H9 (cell line): ENCODE measurements at regions not wholly inside any gene's neighbourhood (a gene's known extent, or its start where the extent isn't known, plus 50 kb on each side); places are given as distances from the start of the nearest gene placed in this dataset.

ENCODE experiments used
- DNase-seq: peaks from one replicate; pipeline ENCODE4 v3.0.0-alpha.2; 2017
- H2AFZ ChIP-seq: one replicate; pipeline ENCODE4 v1.6.1; 2013; ENCODE audit warnings: mild to moderate bottlenecking, low read length, control low read depth, moderate library complexity
- H2AK5ac ChIP-seq: 2 replicates; pipeline ENCODE4 v1.6.1; 2013; ENCODE audit warnings: low read length, control low read depth, mixed read lengths; ENCODE audit not compliant: insufficient read length
- H2BK120ac ChIP-seq: one replicate; pipeline ENCODE4 v1.6.1; 2013; ENCODE audit warnings: low read depth, mild to moderate bottlenecking, low read length, control low read depth, inconsistent platforms; ENCODE audit not compliant: poor library complexity, severe bottlenecking
- H2BK12ac ChIP-seq: 2 replicates; pipeline ENCODE4 v1.6.1; 2013; ENCODE audit warnings: low read length, control low read depth, mixed read lengths, low read depth; ENCODE audit not compliant: insufficient read length
- H2BK15ac ChIP-seq: 2 replicates; pipeline ENCODE4 v1.6.1; 2013; ENCODE audit warnings: low read depth, low read length, control low read depth
- H2BK20ac ChIP-seq: one replicate; pipeline ENCODE4 v1.6.1; 2013; ENCODE audit warnings: low read depth, mild to moderate bottlenecking, low read length, control low read depth, inconsistent platforms; ENCODE audit not compliant: poor library complexity, severe bottlenecking
- H2BK5ac ChIP-seq: 2 replicates; pipeline ENCODE4 v1.6.1; 2013; ENCODE audit warnings: low read length, control low read depth, mixed read lengths; ENCODE audit not compliant: insufficient read length
- H3K14ac ChIP-seq: 2 replicates; pipeline ENCODE4 v1.6.1; 2013; ENCODE audit warnings: low read length, control low read depth; ENCODE audit not compliant: insufficient read depth
- H3K18ac ChIP-seq: 2 replicates; pipeline ENCODE4 v1.6.1; 2013; ENCODE audit warnings: low read depth, mild to moderate bottlenecking, mixed read lengths, low read length, control low read depth; ENCODE audit not compliant: insufficient read length
- H3K23ac ChIP-seq: 2 replicates; pipeline ENCODE4 v1.6.1; 2013; ENCODE audit warnings: low read length, control low read depth, mixed read lengths, low read depth; ENCODE audit not compliant: insufficient read length
- H3K23me2 ChIP-seq: 2 replicates; pipeline ENCODE4 v1.6.1; 2013; ENCODE audit warnings: low read depth, mild to moderate bottlenecking, mixed read lengths, low read length, control low read depth; ENCODE audit not compliant: insufficient read length, poor library complexity, severe bottlenecking
- H3K27ac ChIP-seq: 2 replicates; pipeline ENCODE4 v1.5.1; 2013; ENCODE audit warnings: low read length, control low read depth, mixed read lengths, low read depth; ENCODE audit not compliant: insufficient read length
- H3K27me3 ChIP-seq: 2 replicates; pipeline ENCODE4 v1.6.1; 2013; ENCODE audit warnings: low read length, control low read depth, inconsistent platforms; ENCODE audit not compliant: insufficient read depth
- H3K4ac ChIP-seq: 2 replicates; pipeline ENCODE4 v1.6.1; 2013; ENCODE audit warnings: low read depth, mild to moderate bottlenecking, control low read depth, inconsistent platforms, low read length, moderate library complexity
- H3K4me1 ChIP-seq: 2 replicates; pipeline ENCODE4 v1.6.1; 2013; ENCODE audit warnings: low read length, control low read depth, inconsistent platforms; ENCODE audit not compliant: insufficient read depth
- H3K4me2 ChIP-seq: 2 replicates; pipeline ENCODE4 v1.6.1; 2013; ENCODE audit warnings: low read length, control low read depth, mixed read lengths; ENCODE audit not compliant: insufficient read length, insufficient read depth
- H3K56ac ChIP-seq: 2 replicates; pipeline ENCODE4 v1.6.1; 2013; ENCODE audit warnings: low read depth, mild to moderate bottlenecking, mixed read lengths, low read length, control low read depth; ENCODE audit not compliant: insufficient read length
- H3K79me1 ChIP-seq: 2 replicates; pipeline ENCODE4 v1.6.1; 2013; ENCODE audit warnings: low read depth, mild to moderate bottlenecking, moderate library complexity, low read length, control low read depth, inconsistent platforms; ENCODE audit not compliant: insufficient read depth, poor library complexity, severe bottlenecking
- H3K79me2 ChIP-seq: 2 replicates; pipeline ENCODE4 v1.6.1; 2013; ENCODE audit warnings: low read length, control low read depth, inconsistent platforms; ENCODE audit not compliant: insufficient read depth
- H3K9ac ChIP-seq: 2 replicates; pipeline ENCODE4 v1.6.1; 2013; ENCODE audit warnings: low read length, control low read depth, mixed read lengths; ENCODE audit not compliant: insufficient read length; ENCODE audit errors: extremely low read depth
- H3K9me3 ChIP-seq: one replicate; pipeline ENCODE4 v1.6.1; 2013; ENCODE audit warnings: low read depth, low read length, inconsistent platforms; ENCODE audit not compliant: control insufficient read depth
- H3T11ph ChIP-seq: one replicate; pipeline ENCODE4 v1.6.1; 2013; ENCODE audit warnings: mild to moderate bottlenecking, low read length, control low read depth, inconsistent platforms
- H4K20me1 ChIP-seq: one replicate; pipeline ENCODE4 v1.6.1; 2013; ENCODE audit not compliant: control insufficient read depth, insufficient read length, insufficient read depth
- H4K5ac ChIP-seq: 2 replicates; pipeline ENCODE4 v1.6.1; 2013; ENCODE audit warnings: low read depth, mild to moderate bottlenecking, mixed read lengths, low read length, control low read depth; ENCODE audit not compliant: insufficient read length
- H4K8ac ChIP-seq: replicated peaks from 2 replicates; pipeline ENCODE4 v1.6.1; 2013; ENCODE audit warnings: low read length, control low read depth, mixed read lengths, low read depth; ENCODE audit not compliant: insufficient read length
- H4K91ac ChIP-seq: 2 replicates; pipeline ENCODE4 v1.6.1; 2013; ENCODE audit warnings: low read depth, mild to moderate bottlenecking, moderate library complexity, mixed read lengths, low read length, control low read depth; ENCODE audit not compliant: insufficient read length
- H3K27ac Mint-ChIP-seq, 3 experiments: 2 replicates in 2 of 3; 3 replicates in 1 of 3; pipeline ENCODE4 v1.8.0; 2020 to 2021; ENCODE audit warnings: mixed read lengths in 3 of 3, mild to moderate bottlenecking in 1 of 3, moderate library complexity in 1 of 3
- H3K27me3 Mint-ChIP-seq: 2 replicates; pipeline ENCODE4 v1.8.0; 2021; ENCODE audit warnings: low read depth, mild to moderate bottlenecking, moderate library complexity, mixed read lengths
- H3K36me3 Mint-ChIP-seq, 3 experiments: 2 replicates in 2 of 3; 3 replicates in 1 of 3; pipeline ENCODE4 v1.8.0; 2020 to 2021; ENCODE audit warnings: low read depth in 3 of 3, mixed read lengths in 3 of 3; ENCODE audit not compliant: insufficient read depth in 1 of 3
- H3K4me1 Mint-ChIP-seq, 2 experiments: 2 replicates each; pipeline ENCODE4 v1.8.0; 2020; ENCODE audit warnings: mixed read lengths in 2 of 2
- H3K4me3 Mint-ChIP-seq, 2 experiments: 2 replicates in 1 of 2; 3 replicates in 1 of 2; pipeline ENCODE4 v1.8.0; 2020 to 2021; ENCODE audit warnings: mild to moderate bottlenecking in 2 of 2, mixed read lengths in 2 of 2, moderate library complexity in 1 of 2
- H3K9me3 Mint-ChIP-seq, 2 experiments: 2 replicates in 1 of 2; 3 replicates in 1 of 2; pipeline ENCODE4 v1.8.0; 2020; ENCODE audit warnings: mild to moderate bottlenecking in 2 of 2, mixed read lengths in 2 of 2, moderate library complexity in 1 of 2
- WGBS: extraction: QIAGEN DNeasy Blood & Tissue Kit; methylation state at CpG from one replicate; pipeline ENCODE4 v1.1.7; 2013; ENCODE audit warnings: missing lambda C conversion rate, low lambda C conversion rate, mixed read lengths; ENCODE audit not compliant: insufficient read length; ENCODE audit errors: extremely low coverage; 5-methylcytosine and 5-hydroxymethylcytosine counted together
- TF ChIP-seq, protein P1 (sequence below): fragments of 200-600 bp; sonication (generic); conservative IDR thresholded peaks from 3 replicates; pipeline ENCODE4 v1.8.0; 2021; ENCODE audit warnings: antibody characterized with exemption, mild to moderate bottlenecking

DNA sequence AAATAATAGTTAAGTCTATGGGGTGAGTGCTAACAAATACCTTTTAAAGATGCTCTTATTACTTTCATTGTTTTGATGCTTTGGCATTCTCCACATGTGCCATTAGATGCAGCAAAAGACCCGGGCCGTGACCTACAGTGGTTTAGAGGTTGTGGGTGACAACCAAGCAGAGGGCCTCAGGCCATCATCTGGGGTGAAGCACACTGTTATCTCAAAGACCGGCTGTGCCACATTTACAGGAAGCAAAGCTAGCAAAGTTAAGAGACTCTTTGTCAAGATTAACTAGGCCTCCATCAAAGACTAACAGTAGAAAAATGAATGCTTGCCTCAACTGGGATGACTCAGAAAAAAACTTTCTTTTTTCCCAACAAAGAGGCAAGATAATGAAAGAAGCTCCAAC, 695.3 kb downstream of the SATB2 start:
- Histone ChIP-seq H3K9ac (no peak overlapping the region), H3K4me1 (no peaks in the 10 kb centered on the region), H3K79me2 (no peaks in the 10 kb centered on the region), H3K4me2 (no peak overlapping the region), H3K56ac (no peak overlapping the region), H2BK5ac (no peak overlapping the region), H2BK15ac (no peak overlapping the region), H4K5ac (no peak overlapping the region), H2AK5ac (no peak overlapping the region), H2AFZ (no peak overlapping the region), H3K27me3 (no peaks in the 10 kb centered on the region), H4K20me1 (no peaks in the 10 kb centered on the region), H3K14ac (no peak overlapping the region), H2BK20ac (no peak overlapping the region), H4K91ac (no peak overlapping the region), H3K23ac (no peak overlapping the region), H3K23me2 (no peaks in the 10 kb centered on the region), H4K8ac (no peak overlapping the region), H3T11ph (no peak overlapping the region), H3K9me3 (no peaks in the 10 kb centered on the region), H2BK120ac (no peak overlapping the region), H3K27ac (no peak overlapping the region), H3K18ac (no peak overlapping the region), H3K4ac (no peak overlapping the region), H3K79me1 (no peaks in the 10 kb centered on the region), H2BK12ac (no peak overlapping the region)
- H3K4me3 Mint-ChIP-seq = no peak overlapping the region
- no peak for DNase-seq
- no peak overlapping the region for H3K27ac Mint-ChIP-seq
- H3K36me3 Mint-ChIP-seq = no peaks in the 10 kb centered on the region
- H3K9me3 Mint-ChIP-seq = no peaks in the 10 kb centered on the region
- H3K4me1 Mint-ChIP-seq = no peaks in the 10 kb centered on the region
- H3K27me3 Mint-ChIP-seq = no peaks in the 10 kb centered on the region
- TF ChIP-seq, protein P1, sequence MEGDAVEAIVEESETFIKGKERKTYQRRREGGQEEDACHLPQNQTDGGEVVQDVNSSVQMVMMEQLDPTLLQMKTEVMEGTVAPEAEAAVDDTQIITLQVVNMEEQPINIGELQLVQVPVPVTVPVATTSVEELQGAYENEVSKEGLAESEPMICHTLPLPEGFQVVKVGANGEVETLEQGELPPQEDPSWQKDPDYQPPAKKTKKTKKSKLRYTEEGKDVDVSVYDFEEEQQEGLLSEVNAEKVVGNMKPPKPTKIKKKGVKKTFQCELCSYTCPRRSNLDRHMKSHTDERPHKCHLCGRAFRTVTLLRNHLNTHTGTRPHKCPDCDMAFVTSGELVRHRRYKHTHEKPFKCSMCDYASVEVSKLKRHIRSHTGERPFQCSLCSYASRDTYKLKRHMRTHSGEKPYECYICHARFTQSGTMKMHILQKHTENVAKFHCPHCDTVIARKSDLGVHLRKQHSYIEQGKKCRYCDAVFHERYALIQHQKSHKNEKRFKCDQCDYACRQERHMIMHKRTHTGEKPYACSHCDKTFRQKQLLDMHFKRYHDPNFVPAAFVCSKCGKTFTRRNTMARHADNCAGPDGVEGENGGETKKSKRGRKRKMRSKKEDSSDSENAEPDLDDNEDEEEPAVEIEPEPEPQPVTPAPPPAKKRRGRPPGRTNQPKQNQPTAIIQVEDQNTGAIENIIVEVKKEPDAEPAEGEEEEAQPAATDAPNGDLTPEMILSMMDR = no peak
- no CpG with 5 or more reads among the region's 3 CpGs for WGBS
